ENCODE measurements at regions not wholly inside any gene's neighbourhood (a gene's known extent, or its start where the extent isn't known, plus 50 kb on each side); places are given as distances from the start of the nearest gene placed in this dataset.

- no peak for TF ChIP-seq POLR2A (IDR thresholded peaks at IDR 0.05)
- TF ChIP-seq, protein P1, sequence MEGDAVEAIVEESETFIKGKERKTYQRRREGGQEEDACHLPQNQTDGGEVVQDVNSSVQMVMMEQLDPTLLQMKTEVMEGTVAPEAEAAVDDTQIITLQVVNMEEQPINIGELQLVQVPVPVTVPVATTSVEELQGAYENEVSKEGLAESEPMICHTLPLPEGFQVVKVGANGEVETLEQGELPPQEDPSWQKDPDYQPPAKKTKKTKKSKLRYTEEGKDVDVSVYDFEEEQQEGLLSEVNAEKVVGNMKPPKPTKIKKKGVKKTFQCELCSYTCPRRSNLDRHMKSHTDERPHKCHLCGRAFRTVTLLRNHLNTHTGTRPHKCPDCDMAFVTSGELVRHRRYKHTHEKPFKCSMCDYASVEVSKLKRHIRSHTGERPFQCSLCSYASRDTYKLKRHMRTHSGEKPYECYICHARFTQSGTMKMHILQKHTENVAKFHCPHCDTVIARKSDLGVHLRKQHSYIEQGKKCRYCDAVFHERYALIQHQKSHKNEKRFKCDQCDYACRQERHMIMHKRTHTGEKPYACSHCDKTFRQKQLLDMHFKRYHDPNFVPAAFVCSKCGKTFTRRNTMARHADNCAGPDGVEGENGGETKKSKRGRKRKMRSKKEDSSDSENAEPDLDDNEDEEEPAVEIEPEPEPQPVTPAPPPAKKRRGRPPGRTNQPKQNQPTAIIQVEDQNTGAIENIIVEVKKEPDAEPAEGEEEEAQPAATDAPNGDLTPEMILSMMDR (IDR thresholded peaks at IDR 0.05) = no peak
These were observed 588.6 kb downstream of the NLGN4X start for GRCh38 chrX:5640071-5640470.
